ENCODE measurements at regions not wholly inside any gene's neighbourhood (a gene's known extent, or its start where the extent isn't known, plus 50 kb on each side); places are given as distances from the start of the nearest gene placed in this dataset.
"Not testable (repeated sequence)": the region's sequence is repeated elsewhere in the genome, so short reads cannot be mapped to it uniquely, and the experiment has no call there.

DNA sequence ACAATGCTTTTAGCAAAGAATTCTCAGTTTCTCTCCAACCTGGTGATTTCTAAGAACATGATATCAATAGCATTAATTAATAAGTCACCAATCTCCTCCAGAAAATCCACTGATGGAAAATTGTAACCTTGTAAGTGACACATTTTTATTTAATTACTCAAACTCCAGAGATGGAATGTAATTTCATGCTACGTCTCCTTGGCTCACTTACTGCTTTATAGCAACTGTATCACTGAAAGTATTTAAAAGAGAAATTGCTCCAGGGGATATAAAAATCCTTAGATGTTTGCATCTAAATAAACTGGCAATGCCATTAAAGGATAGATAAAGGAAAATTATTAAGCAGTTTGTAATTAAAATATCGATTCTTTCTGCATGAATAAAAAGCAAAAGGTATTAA lies 325.4 kb downstream of the TSN start:
- Histone ChIP-seq H3K9me3 (ENCODE audit: control insufficient read depth in 2 of 2, low read length in 2 of 2) (no peaks in the 10 kb centered on the region), H3K9ac (ENCODE audit: low read depth in 1 of 2, low read length in 2 of 2) (no peak overlapping the region), H3K27ac (ENCODE audit: low read depth in 2 of 2, low read length in 2 of 2) (no peak overlapping the region), H3K4me1 (ENCODE audit: control insufficient read depth in 2 of 2, insufficient read depth in 2 of 2, low read length in 2 of 2) (no peaks in the 10 kb centered on the region), H3K4me3 (ENCODE audit: low read length in 2 of 2) (no peak overlapping the region), H3K36me3 (ENCODE audit: control insufficient read depth in 2 of 2, insufficient read depth in 2 of 2, low read length in 2 of 2) (no peaks in the 10 kb centered on the region), H3K27me3 (ENCODE audit: control insufficient read depth in 2 of 2, insufficient read depth in 2 of 2, low read length in 2 of 2) (no peaks in the 10 kb centered on the region)

GRCh38 chr2:122081751-122082150 lies 326.3 kb downstream of the TSN start:
- Histone ChIP-seq H3K9ac (ENCODE audit: low read depth in 1 of 2, low read length in 2 of 2) (no peak overlapping the region), H3K4me1 (ENCODE audit: control insufficient read depth in 2 of 2, insufficient read depth in 2 of 2, low read length in 2 of 2) (no peaks in the 10 kb centered on the region), H3K36me3 (ENCODE audit: control insufficient read depth in 2 of 2, insufficient read depth in 2 of 2, low read length in 2 of 2) (no peaks in the 10 kb centered on the region), H3K27me3 (ENCODE audit: control insufficient read depth in 2 of 2, insufficient read depth in 2 of 2, low read length in 2 of 2) (no peaks in the 10 kb centered on the region), H3K9me3 (ENCODE audit: control insufficient read depth in 2 of 2, low read length in 2 of 2) (no peaks in the 10 kb centered on the region), H3K27ac (ENCODE audit: low read depth in 2 of 2, low read length in 2 of 2) (no peak overlapping the region), H3K4me3 (ENCODE audit: low read length in 2 of 2) (no peak overlapping the region)

DNA sequence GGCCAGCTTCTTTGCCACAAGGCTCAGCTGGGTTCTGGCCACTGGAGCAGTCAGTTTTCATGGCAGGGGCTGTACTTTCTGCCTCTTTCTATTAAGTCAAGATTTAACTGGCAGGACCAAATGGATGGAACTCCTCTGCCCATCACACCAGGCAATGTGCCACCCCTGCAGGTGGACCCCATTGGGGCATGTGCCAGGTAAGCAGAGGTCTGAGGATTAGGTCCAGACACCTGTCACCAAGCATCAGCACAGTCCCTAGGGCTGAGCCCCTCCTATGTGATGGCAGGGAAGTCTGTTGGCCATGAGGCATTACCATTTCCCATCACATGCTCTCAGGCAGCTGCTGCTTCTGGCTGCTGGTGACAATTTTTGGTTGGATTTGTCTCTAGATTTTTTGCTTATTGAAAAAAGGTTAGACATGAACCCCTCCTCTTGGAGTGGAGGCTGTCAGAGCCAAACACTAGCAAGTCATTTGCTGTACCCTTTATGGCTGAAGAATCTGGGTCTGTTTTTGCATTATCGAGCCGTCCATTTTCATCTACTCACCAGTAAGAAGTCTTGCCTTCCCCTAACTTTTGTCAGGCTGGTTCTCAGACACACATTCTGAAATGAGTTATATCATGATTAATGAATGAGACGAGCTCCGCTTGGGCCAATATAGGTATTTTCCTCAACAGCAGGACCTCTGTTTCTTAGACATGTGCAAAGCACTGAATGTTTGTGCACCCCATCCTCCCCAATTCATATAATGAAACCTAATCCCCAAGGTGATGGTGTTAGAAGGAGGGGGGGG lies 328.0 kb downstream of the TSN start:
- Histone ChIP-seq H3K9me3 (ENCODE audit: control insufficient read depth in 2 of 2, low read length in 2 of 2) (no peaks in the 10 kb centered on the region), H3K27ac (ENCODE audit: low read depth in 2 of 2, low read length in 2 of 2) (no peak overlapping the region), H3K4me3 (ENCODE audit: low read length in 2 of 2) (no peak overlapping the region), H3K27me3 (ENCODE audit: control insufficient read depth in 2 of 2, insufficient read depth in 2 of 2, low read length in 2 of 2) (no peaks in the 10 kb centered on the region), H3K36me3 (ENCODE audit: control insufficient read depth in 2 of 2, insufficient read depth in 2 of 2, low read length in 2 of 2) (no peaks in the 10 kb centered on the region), H3K9ac (ENCODE audit: low read depth in 1 of 2, low read length in 2 of 2) (no peak overlapping the region), H3K4me1 (ENCODE audit: control insufficient read depth in 2 of 2, insufficient read depth in 2 of 2, low read length in 2 of 2) (no peaks in the 10 kb centered on the region)

GRCh38 chr2:122085672-122086071 lies 330.2 kb downstream of the TSN start:
- H3K36me3 ChIP-seq (ENCODE audit: control insufficient read depth in 2 of 2, insufficient read depth in 2 of 2, low read length in 2 of 2); H3K27ac ChIP-seq (ENCODE audit: low read depth in 2 of 2, low read length in 2 of 2); H3K4me3 ChIP-seq (ENCODE audit: low read length in 2 of 2); H3K9ac ChIP-seq (ENCODE audit: low read depth in 1 of 2, low read length in 2 of 2); H3K27me3 ChIP-seq (ENCODE audit: control insufficient read depth in 2 of 2, insufficient read depth in 2 of 2, low read length in 2 of 2); H3K9me3 ChIP-seq (ENCODE audit: control insufficient read depth in 2 of 2, low read length in 2 of 2); H3K4me1 ChIP-seq (ENCODE audit: control insufficient read depth in 2 of 2, insufficient read depth in 2 of 2, low read length in 2 of 2): not testable (repeated sequence)

DNA sequence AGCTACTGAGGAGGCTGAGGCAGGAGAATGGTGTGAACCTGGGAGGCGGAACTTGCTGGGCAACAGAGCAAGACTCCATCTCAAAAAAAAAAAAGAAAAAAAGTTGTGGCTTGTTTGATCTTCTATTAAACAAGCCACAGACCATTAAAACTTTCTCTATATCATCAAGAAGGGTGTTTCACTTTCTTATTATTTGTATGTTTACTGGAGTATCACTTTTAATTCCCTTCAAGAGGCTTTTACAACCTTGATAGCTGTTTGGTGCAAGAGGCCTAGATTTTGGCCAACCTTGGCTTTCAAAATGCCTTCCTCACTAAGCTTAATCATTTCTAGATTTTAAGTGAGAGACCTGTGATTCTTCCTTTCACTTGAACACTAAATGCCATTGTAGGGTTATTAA lies 339.1 kb downstream of the TSN start:
- Histone ChIP-seq H3K9ac (ENCODE audit: low read depth in 1 of 2, low read length in 2 of 2) (no peak overlapping the region), H3K4me1 (ENCODE audit: control insufficient read depth in 2 of 2, insufficient read depth in 2 of 2, low read length in 2 of 2) (no peaks in the 10 kb centered on the region), H3K9me3 (ENCODE audit: control insufficient read depth in 2 of 2, low read length in 2 of 2) (no peaks in the 10 kb centered on the region), H3K36me3 (ENCODE audit: control insufficient read depth in 2 of 2, insufficient read depth in 2 of 2, low read length in 2 of 2) (no peaks in the 10 kb centered on the region), H3K27ac (ENCODE audit: low read depth in 2 of 2, low read length in 2 of 2) (no peak overlapping the region), H3K27me3 (ENCODE audit: control insufficient read depth in 2 of 2, insufficient read depth in 2 of 2, low read length in 2 of 2) (no peaks in the 10 kb centered on the region), H3K4me3 (ENCODE audit: low read length in 2 of 2) (no peak overlapping the region)

DNA sequence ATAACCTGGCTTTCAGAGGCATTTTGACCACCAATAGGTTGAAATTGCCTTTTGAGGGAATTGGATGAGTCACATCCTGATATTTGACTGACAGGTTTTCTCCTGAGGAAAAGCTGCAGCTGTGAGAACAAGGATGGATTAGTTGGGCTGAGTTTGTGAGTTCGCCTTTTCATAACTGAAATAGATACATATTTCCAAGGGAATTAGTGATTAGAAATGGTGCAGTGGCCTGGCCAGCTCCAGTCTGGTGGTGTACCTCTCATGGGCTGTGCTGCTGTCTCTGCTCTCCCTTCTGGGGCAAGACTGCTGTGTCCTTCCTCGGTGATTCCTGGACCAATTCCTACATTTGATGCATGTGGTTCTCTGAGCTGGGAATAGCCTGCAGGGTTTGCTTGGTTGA lies 341.3 kb downstream of the TSN start:
- Histone ChIP-seq H3K4me3 (ENCODE audit: low read length in 2 of 2) (no peak overlapping the region), H3K36me3 (ENCODE audit: control insufficient read depth in 2 of 2, insufficient read depth in 2 of 2, low read length in 2 of 2) (no peaks in the 10 kb centered on the region), H3K9ac (ENCODE audit: low read depth in 1 of 2, low read length in 2 of 2) (no peak overlapping the region), H3K27me3 (ENCODE audit: control insufficient read depth in 2 of 2, insufficient read depth in 2 of 2, low read length in 2 of 2) (no peaks in the 10 kb centered on the region), H3K9me3 (ENCODE audit: control insufficient read depth in 2 of 2, low read length in 2 of 2) (no peaks in the 10 kb centered on the region), H3K4me1 (ENCODE audit: control insufficient read depth in 2 of 2, insufficient read depth in 2 of 2, low read length in 2 of 2) (no peaks in the 10 kb centered on the region), H3K27ac (ENCODE audit: low read depth in 2 of 2, low read length in 2 of 2) (no peak overlapping the region)

DNA sequence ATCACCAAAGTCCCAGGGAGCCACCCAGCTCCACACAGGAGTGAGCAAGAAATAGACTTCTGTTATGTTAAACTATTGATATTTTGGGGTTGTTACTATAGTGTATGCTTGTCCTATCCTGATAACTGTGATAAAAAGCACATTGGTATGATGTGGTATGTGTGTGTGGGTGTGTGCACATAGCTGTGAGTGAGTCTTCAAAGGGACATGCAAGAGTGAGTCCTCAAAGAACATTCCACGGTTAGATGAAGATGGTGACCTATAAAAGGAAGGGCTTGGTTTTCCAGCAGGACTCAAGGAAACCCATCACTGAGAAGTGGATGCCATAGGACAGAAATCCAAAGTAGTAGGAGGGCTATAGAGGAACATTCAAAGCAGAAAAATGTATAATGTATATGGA lies 342.9 kb downstream of the TSN start:
- Histone ChIP-seq H3K9me3 (ENCODE audit: control insufficient read depth in 2 of 2, low read length in 2 of 2) (no peaks in the 10 kb centered on the region), H3K4me3 (ENCODE audit: low read length in 2 of 2) (no peak overlapping the region), H3K27ac (ENCODE audit: low read depth in 2 of 2, low read length in 2 of 2) (no peak overlapping the region), H3K27me3 (ENCODE audit: control insufficient read depth in 2 of 2, insufficient read depth in 2 of 2, low read length in 2 of 2) (no peaks in the 10 kb centered on the region), H3K36me3 (ENCODE audit: control insufficient read depth in 2 of 2, insufficient read depth in 2 of 2, low read length in 2 of 2) (no peaks in the 10 kb centered on the region), H3K4me1 (ENCODE audit: control insufficient read depth in 2 of 2, insufficient read depth in 2 of 2, low read length in 2 of 2) (no peaks in the 10 kb centered on the region), H3K9ac (ENCODE audit: low read depth in 1 of 2, low read length in 2 of 2) (no peak overlapping the region)

DNA sequence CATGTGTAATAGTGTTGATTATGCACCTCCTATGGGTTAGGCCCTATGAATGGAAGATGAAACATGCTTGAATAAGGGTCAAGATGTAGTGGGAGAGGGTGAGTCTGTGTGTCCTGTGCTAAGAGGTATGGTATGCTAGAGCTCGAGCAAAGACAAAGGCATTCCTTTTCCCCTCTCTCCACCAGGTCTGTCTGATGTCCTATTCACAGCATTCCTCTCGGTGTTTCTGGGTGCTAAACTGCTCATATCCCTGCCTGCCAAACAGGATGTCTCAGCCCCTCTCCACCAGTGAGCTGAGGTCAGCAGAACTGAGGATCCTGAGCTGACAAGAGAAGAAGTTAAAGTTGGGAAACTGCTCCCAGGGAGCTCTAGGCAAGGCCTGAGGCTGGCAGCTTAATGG lies 344.9 kb downstream of the TSN start:
- Histone ChIP-seq H3K27me3 (ENCODE audit: control insufficient read depth in 2 of 2, insufficient read depth in 2 of 2, low read length in 2 of 2) (no peaks in the 10 kb centered on the region), H3K27ac (ENCODE audit: low read depth in 2 of 2, low read length in 2 of 2) (no peak overlapping the region), H3K4me1 (ENCODE audit: control insufficient read depth in 2 of 2, insufficient read depth in 2 of 2, low read length in 2 of 2) (no peaks in the 10 kb centered on the region), H3K36me3 (ENCODE audit: control insufficient read depth in 2 of 2, insufficient read depth in 2 of 2, low read length in 2 of 2) (no peaks in the 10 kb centered on the region), H3K9ac (ENCODE audit: low read depth in 1 of 2, low read length in 2 of 2) (no peak overlapping the region), H3K4me3 (ENCODE audit: low read length in 2 of 2) (no peak overlapping the region), H3K9me3 (ENCODE audit: control insufficient read depth in 2 of 2, low read length in 2 of 2) (no peaks in the 10 kb centered on the region)

DNA sequence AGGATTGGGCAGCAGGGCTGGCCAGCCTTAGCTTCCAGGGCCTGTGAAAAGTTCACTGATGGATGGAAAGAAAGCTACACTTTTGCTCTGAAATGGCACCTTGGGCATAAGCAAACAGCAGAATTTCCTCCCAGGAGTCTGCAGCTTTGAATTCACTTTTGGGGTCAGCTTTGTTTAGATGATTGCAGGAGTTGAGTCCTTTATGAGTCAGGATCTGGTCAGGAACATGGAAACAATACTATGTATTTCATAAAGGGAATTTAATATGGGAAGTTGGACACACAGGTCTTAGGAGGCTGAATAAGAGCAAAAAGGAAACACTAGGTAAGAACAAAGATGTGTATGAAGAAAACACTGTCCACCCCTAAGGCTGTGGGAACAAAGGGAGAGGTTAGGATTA lies 345.3 kb downstream of the TSN start:
- no peaks in the 10 kb centered on the region for H3K27me3 ChIP-seq (ENCODE audit: control insufficient read depth in 2 of 2, insufficient read depth in 2 of 2, low read length in 2 of 2)
- no peaks in the 10 kb centered on the region for H3K36me3 ChIP-seq (ENCODE audit: control insufficient read depth in 2 of 2, insufficient read depth in 2 of 2, low read length in 2 of 2)
- H3K27ac ChIP-seq (ENCODE audit: low read depth in 2 of 2, low read length in 2 of 2), result no peak overlapping the region
- no peaks in the 10 kb centered on the region for H3K4me1 ChIP-seq (ENCODE audit: control insufficient read depth in 2 of 2, insufficient read depth in 2 of 2, low read length in 2 of 2)
- H3K9me3 ChIP-seq (ENCODE audit: control insufficient read depth in 2 of 2, low read length in 2 of 2), result no peaks in the 10 kb centered on the region
- no peak overlapping the region for H3K9ac ChIP-seq (ENCODE audit: low read depth in 1 of 2, low read length in 2 of 2)
- no peak overlapping the region for H3K4me3 ChIP-seq (ENCODE audit: low read length in 2 of 2)

DNA sequence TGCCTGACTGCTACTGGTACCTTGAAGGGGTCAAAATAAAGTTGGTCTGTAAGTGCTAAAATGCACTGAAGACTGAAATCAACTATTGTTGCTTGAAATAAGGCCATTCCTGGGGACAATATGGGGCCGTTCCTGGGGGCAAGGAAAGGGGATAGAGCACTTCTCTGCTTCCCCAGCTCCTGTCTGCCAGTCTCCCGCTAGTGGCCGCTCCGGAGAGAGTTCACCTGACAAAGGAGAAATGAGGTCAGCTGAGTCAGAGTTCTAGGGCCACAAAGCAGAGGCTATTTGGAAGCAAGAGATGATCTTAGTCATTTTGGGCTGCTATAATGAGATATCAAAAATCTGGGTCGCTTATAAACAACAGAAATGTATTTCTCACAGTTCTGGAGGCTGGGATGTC lies 345.9 kb downstream of the TSN start:
- Histone ChIP-seq H3K27me3 (ENCODE audit: control insufficient read depth in 2 of 2, insufficient read depth in 2 of 2, low read length in 2 of 2) (no peaks in the 10 kb centered on the region), H3K4me3 (ENCODE audit: low read length in 2 of 2) (no peak overlapping the region), H3K9me3 (ENCODE audit: control insufficient read depth in 2 of 2, low read length in 2 of 2) (no peaks in the 10 kb centered on the region), H3K9ac (ENCODE audit: low read depth in 1 of 2, low read length in 2 of 2) (no peak overlapping the region), H3K36me3 (ENCODE audit: control insufficient read depth in 2 of 2, insufficient read depth in 2 of 2, low read length in 2 of 2) (no peaks in the 10 kb centered on the region), H3K27ac (ENCODE audit: low read depth in 2 of 2, low read length in 2 of 2) (no peak overlapping the region), H3K4me1 (ENCODE audit: control insufficient read depth in 2 of 2, insufficient read depth in 2 of 2, low read length in 2 of 2) (no peaks in the 10 kb centered on the region)
